ENCODE measurements at regions not wholly inside any gene's neighbourhood (a gene's known extent, or its start where the extent isn't known, plus 50 kb on each side); places are given as distances from the start of the nearest gene placed in this dataset.

GRCh38 chr11:56911312-56911711 is 77.4 kb upstream of the OR5AK2 start:
- TF ChIP-seq CTCF (IDR thresholded peaks at IDR 0.05; ENCODE audit: insufficient read depth, low read length, poor library complexity, severe bottlenecking), result no peak
- no peak for TF ChIP-seq EZH2phosphoT487 (conservative IDR thresholded peaks at IDR 0.05; ENCODE audit: low read length)

Measured in SU-DHL-6 (cell line).